OCI-LY7 (cell line): ENCODE measurements at regions not wholly inside any gene's neighbourhood (a gene's known extent, or its start where the extent isn't known, plus 50 kb on each side); places are given as distances from the start of the nearest gene placed in this dataset.

ENCODE experiments used
- BruUV-seq: library from RNA; stranded (reverse); fragments of 400-500 nt; replicated peaks from 2 replicates; lab custom pipeline; 2021; lab: Mats Ljungman, UMichigan
- CTCF ChIA-PET: fragments of 300-600 bp; sonication (Branson Sonifier 250); formaldehyde crosslinking; loops from one replicate; lab custom pipeline; 2022; ENCODE audit warnings: antibody characterized with exemption; ENCODE audit not compliant: unreplicated experiment; lab: Charles Lee
- POLR2A ChIA-PET: fragments of 300-600 bp; sonication (Branson Sonifier 250); formaldehyde crosslinking; loops from one replicate; lab custom pipeline; 2022; ENCODE audit warnings: antibody characterized with exemption; lab: Charles Lee
- DNase-seq: peaks from one replicate; pipeline ENCODE4 v3.0.0-alpha.2; 2015; ENCODE audit warnings: low spot score
- H2AFZ ChIP-seq: fragments of 200-600 bp; sonication (generic), shearing (Covaris generic); 2 replicates; pipeline ENCODE4 v1.6.1; 2014; ENCODE audit warnings: mild to moderate bottlenecking, antibody characterized with exemption, low read length, moderate library complexity
- H3K27ac ChIP-seq: fragments of 200-600 bp; sonication (generic); 2 replicates; pipeline ENCODE4 v1.5.1; 2014; ENCODE audit warnings: mixed run types, low read depth, mild to moderate bottlenecking, moderate library complexity, low read length, inconsistent platforms; ENCODE audit not compliant: poor library complexity, severe bottlenecking
- H3K36me3 ChIP-seq: fragments of 200-600 bp; sonication (generic); 2 replicates; pipeline ENCODE4 v1.6.1; 2014; ENCODE audit warnings: mild to moderate bottlenecking, antibody characterized with exemption, low read length, moderate library complexity, mixed read lengths; ENCODE audit not compliant: insufficient read depth
- H3K4me1 ChIP-seq: fragments of 200-600 bp; sonication (generic); 2 replicates; pipeline ENCODE4 v1.5.1; 2014; ENCODE audit warnings: mild to moderate bottlenecking, low read length; ENCODE audit not compliant: insufficient read depth, poor library complexity, severe bottlenecking
- H3K4me2 ChIP-seq: fragments of 200-600 bp; sonication (generic); 2 replicates; pipeline ENCODE4 v1.6.1; 2014; ENCODE audit warnings: mild to moderate bottlenecking, low read length
- H3K4me3 ChIP-seq: fragments of 200-600 bp; sonication (generic); 2 replicates; pipeline ENCODE4 v1.5.1; 2014; ENCODE audit warnings: mild to moderate bottlenecking, low read depth, low read length; ENCODE audit not compliant: poor library complexity, severe bottlenecking
- H3K79me2 ChIP-seq: fragments of 200-600 bp; sonication (generic); 2 replicates; pipeline ENCODE4 v1.6.1; 2016; ENCODE audit warnings: low read depth, mild to moderate bottlenecking, low read length, moderate library complexity, mixed read lengths; ENCODE audit not compliant: insufficient read depth
- H3K9me2 ChIP-seq: fragments of 200-600 bp; sonication (generic); 2 replicates; pipeline ENCODE4 v1.6.1; 2016; ENCODE audit warnings: mild to moderate bottlenecking, low read length, mixed read lengths; ENCODE audit not compliant: insufficient read depth
- H3K9me3 ChIP-seq: fragments of 200-600 bp; sonication (generic); 2 replicates; pipeline ENCODE4 v1.6.1; 2014; ENCODE audit warnings: mild to moderate bottlenecking, mixed run types, low read length, mixed read lengths
- H4K20me1 ChIP-seq: fragments of 200-600 bp; sonication (generic); 2 replicates; pipeline ENCODE4 v1.6.1; 2014; ENCODE audit warnings: mild to moderate bottlenecking, antibody characterized with exemption, low read length, moderate library complexity, mixed read lengths; ENCODE audit not compliant: insufficient read depth
- EZH2phosphoT487 ChIP-seq: fragments of 200-600 bp; sonication (generic); IDR thresholded peaks from 2 replicates; pipeline ENCODE4 v1.6.1; 2018; ENCODE audit warnings: low read depth, borderline replicate concordance, mild to moderate bottlenecking, mixed run types, antibody characterized with exemption, low read length, moderate library complexity, mixed read lengths
- intact Hi-C: fragments of 100-400 bp; cut with micrococcal nuclease; formaldehyde crosslinking; loops from one replicate; pipeline ENCODE4 v1.10.0; 2022; ENCODE audit not compliant: unreplicated experiment
- TF ChIP-seq, protein P1 (sequence below): fragments of 200-600 bp; sonication (generic); conservative IDR thresholded peaks from 2 replicates; pipeline ENCODE4 v1.5.1; 2014; ENCODE audit warnings: mild to moderate bottlenecking, antibody characterized with exemption, low read length, moderate library complexity, mixed read lengths

- no peak for DNase-seq
- no peak for TF ChIP-seq EZH2phosphoT487
- TF ChIP-seq, protein P1, sequence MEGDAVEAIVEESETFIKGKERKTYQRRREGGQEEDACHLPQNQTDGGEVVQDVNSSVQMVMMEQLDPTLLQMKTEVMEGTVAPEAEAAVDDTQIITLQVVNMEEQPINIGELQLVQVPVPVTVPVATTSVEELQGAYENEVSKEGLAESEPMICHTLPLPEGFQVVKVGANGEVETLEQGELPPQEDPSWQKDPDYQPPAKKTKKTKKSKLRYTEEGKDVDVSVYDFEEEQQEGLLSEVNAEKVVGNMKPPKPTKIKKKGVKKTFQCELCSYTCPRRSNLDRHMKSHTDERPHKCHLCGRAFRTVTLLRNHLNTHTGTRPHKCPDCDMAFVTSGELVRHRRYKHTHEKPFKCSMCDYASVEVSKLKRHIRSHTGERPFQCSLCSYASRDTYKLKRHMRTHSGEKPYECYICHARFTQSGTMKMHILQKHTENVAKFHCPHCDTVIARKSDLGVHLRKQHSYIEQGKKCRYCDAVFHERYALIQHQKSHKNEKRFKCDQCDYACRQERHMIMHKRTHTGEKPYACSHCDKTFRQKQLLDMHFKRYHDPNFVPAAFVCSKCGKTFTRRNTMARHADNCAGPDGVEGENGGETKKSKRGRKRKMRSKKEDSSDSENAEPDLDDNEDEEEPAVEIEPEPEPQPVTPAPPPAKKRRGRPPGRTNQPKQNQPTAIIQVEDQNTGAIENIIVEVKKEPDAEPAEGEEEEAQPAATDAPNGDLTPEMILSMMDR, result no peak
- Histone ChIP-seq H3K79me2 (no peaks in the 10 kb centered on the region), H3K27ac (no peak overlapping the region), H3K36me3 (no peaks in the 10 kb centered on the region), H3K4me2 (no peak overlapping the region), H3K9me2 (no peaks in the 10 kb centered on the region), H2AFZ (no peak overlapping the region), H3K4me3 (no peak overlapping the region), H4K20me1 (no peaks in the 10 kb centered on the region), H3K4me1 (no peaks in the 10 kb centered on the region), H3K9me3 (no peaks in the 10 kb centered on the region)
- intact Hi-C loops, result no loop called here
- ChIA-PET CTCF (interaction anchor here (0.5 kb wide), 1 partner anchor 370 kb away, joined by 4 read pairs; no protein-coding TSS in a partner anchor), POLR2A (interaction anchor here (1.0 kb wide), 1 partner anchor 982 kb away, joined by 3 read pairs; no protein-coding TSS in a partner anchor)
- no TSS peak for BruUV-seq
Measured at GRCh38 chr13:26950546-26950945, 190.0 kb upstream of the GPR12 start.

DNA sequence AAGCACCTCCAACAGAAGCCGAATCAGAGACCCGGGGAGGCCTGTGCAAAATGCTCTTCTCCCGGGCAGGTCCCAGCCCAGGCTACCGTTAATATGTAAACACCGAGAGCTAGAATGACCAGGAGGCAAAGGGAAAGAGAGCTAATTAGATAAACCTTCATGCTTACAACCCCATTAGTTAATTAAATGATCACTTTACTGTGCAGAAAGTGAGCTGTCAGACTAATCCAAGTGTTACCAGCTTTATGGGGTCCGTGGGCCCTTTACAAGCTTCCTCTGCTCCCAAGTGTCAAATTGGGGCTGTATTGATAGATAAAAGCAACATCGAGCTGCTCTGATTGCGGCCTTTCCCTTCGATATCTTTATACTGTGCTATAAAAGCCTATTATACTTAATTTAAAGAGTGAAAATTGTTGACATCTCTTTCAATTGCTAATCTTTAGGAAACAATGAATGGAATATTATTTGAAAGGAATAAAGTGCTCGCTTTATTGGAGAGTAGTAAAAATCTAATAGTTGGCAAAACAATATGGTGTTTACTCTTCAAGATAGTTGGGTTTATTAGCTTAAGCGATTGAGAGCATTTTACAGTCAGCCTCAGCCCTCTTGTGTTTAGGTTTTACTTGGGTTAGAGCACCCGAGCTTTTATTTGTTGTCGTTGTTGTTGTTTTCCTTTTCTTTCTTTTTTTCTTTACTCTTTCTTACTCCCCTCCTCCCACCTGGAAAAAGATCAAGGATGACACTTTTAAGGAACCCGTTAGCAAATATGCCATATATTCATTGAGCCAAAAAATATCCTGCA, 189.3 kb upstream of the GPR12 start:
- Histone ChIP-seq H3K9me3 (no peaks in the 10 kb centered on the region), H3K27ac (no peak overlapping the region), H3K4me3 (no peak overlapping the region), H3K4me2 (no peak overlapping the region), H4K20me1 (no peaks in the 10 kb centered on the region), H3K4me1 (no peaks in the 10 kb centered on the region), H3K79me2 (no peaks in the 10 kb centered on the region), H3K9me2 (no peaks in the 10 kb centered on the region), H3K36me3 (no peaks in the 10 kb centered on the region), H2AFZ (no peak overlapping the region)
- intact Hi-C loops, result loop anchor here (10.0 kb wide), 1 partner anchor 875 kb away; no protein-coding TSS in a partner anchor
- BruUV-seq, result no TSS peak
- TF ChIP-seq, protein P1, result no peak
- TF ChIP-seq EZH2phosphoT487, result no peak
- CTCF ChIA-PET, result no interaction called here
- DNase-seq, result no peak
- POLR2A ChIA-PET, result interaction anchor here (0.7 to 1.0 kb wide), 2 partner anchors 61 to 982 kb away, joined by 3 to 8 read pairs; no protein-coding TSS in a partner anchor

GRCh38 chr13:26948353-26948752, 187.8 kb upstream of the GPR12 start:
- TF ChIP-seq, protein P1, result no peak
- TF ChIP-seq EZH2phosphoT487, result no peak
- intact Hi-C loops, result loop anchor here (10.0 kb wide), 1 partner anchor 876 kb away; no protein-coding TSS in a partner anchor
- H3K9me3 ChIP-seq, result no peaks in the 10 kb centered on the region
- no TSS peak for BruUV-seq
- no peak overlapping the region for H3K27ac ChIP-seq
- H3K79me2 ChIP-seq, result no peaks in the 10 kb centered on the region
- H3K36me3 ChIP-seq, result no peaks in the 10 kb centered on the region
- H3K9me2 ChIP-seq, result no peaks in the 10 kb centered on the region
- ChIA-PET CTCF (no interaction called here), POLR2A (no interaction called here)
- no peaks in the 10 kb centered on the region for H4K20me1 ChIP-seq
- no peak for DNase-seq
- no peak overlapping the region for H3K4me3 ChIP-seq
- no peak overlapping the region for H2AFZ ChIP-seq
- no peaks in the 10 kb centered on the region for H3K4me1 ChIP-seq
- H3K4me2 ChIP-seq, result no peak overlapping the region
